ENCODE measurements at regions not wholly inside any gene's neighbourhood (a gene's known extent, or its start where the extent isn't known, plus 50 kb on each side); places are given as distances from the start of the nearest gene placed in this dataset.
"Not testable (repeated sequence)": the region's sequence is repeated elsewhere in the genome, so short reads cannot be mapped to it uniquely, and the experiment has no call there.

DNA sequence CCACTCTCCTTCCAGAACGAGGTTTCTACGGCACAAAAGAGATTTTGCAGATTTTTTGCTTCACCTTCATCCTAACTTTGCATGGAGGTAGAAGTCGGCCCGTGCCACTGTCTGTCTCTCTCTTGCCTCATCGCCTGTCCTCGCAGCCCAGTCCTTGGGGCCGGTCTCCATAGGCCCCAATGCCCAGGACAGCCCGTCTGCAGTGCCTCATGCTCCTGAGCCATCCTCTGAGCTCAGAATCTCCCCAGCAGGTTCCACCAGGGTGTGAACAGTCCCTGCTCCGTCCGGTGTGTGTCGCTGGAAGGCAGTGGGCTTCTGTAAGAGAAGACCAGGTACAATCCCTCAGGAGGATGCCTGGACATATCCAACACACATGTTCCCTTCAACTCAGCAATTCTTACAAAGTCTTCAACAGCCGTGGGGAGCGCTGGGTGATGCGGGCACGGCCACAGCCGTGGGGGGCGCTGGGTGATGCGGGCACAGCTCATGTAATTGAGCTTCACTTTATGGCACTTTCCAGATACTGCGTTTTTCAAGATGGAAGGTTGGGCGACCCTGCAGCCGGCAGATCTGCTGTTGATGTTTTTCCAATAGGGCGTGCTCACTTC lies 231.9 kb downstream of the DLL1 start:
- no peak for DNase-seq

DNA sequence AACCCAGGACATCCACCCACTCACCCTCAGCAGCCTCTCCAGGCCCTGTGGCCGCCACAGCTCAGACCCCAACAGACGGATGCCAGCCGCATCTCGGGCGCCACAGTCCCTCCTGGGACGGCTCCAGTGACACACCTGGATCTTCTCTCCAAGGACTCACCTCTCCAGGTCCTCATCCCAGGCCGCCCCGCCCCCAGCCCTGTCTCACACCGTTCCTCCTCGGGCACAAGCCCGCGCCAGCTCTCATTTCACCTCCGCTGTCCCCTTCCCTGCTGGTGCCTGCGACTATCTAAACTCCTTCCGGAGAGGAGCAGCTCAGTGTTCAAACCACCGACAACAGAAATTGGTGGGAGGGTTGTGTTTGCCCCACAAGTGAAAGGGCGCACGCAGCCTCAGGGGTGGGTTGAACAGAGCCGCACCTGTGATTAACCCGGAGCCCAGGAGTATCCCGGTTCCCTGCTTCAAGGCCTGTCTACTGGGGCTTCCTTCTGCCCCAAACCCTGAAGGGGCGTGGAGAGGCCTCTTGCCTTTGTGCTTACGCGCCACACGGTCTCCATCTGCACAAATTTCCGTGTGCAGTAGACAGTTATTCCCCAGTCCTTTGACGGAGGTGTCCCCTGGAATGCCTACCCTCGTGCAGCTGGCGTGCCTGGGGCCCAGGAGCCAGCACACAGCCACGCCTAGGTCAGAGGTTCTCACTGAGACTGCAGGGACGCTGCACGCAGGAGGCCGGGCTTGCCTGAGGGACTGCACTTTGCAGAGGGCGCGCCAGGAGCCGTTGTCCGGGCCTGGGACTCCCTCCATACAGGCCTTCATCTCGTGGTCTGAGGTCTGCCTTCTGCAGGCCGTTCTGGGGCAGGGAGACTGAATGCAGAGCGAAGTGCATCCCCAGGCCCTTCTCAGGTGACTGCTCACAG lies 232.7 kb downstream of the DLL1 start:
- DNase-seq = no peak

DNA sequence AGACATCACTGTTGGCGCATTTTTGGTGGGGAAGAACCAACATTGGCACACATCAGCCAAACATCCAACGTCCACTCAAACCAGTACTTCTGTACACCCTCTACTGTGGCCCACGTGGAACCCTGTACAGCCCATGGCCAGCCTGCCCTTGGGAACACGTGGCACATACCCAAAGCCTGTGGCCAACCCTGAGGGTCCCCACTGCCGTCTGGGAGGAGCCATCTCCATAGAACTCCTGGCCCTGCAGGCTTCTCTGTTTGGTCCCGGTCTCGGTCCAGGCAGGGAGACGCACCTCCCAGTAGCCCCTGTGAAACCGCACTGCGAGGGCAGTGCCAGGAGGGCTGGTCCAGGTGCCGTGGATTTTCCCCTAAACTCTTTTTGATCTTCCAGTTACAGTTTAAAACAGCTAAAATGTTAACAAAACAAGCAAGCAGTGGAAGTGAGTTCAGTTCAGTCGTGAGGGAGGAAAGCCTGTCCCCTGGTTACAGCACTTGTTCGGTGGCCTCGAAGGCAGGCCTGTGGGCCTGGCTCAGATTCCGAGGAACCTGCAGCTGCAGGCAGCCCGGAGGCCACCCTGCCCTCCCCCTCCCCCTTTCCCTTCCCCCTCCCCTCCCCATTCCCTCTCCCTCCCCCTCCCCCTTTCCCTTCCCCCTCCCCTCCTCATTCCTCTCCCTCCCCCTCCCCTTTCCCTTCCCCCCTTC lies 233.7 kb downstream of the DLL1 start:
- DNase-seq = no peak

DNA sequence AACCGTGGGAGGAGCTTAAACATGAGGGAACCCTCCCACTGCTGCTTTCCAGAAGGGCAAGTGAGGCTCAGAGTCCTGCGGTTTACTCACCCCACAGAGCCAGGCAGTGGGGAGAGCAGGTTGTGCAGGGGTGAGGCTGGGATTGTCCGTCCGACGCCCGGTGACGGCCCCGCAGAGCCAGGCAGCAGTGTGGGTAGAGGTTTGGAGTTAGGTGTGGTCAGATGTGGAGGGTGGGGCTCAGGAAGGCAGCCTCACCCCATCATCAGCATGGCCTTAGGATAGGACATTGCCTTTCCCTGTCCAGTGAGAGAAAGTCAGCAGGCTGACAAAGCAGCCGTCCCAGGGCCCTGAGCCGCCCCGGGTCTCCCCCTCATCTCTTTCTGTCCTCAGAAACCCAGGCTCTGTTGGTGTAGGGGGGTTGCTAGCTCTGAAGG lies 234.6 kb downstream of the DLL1 start:
- no peak for DNase-seq

DNA sequence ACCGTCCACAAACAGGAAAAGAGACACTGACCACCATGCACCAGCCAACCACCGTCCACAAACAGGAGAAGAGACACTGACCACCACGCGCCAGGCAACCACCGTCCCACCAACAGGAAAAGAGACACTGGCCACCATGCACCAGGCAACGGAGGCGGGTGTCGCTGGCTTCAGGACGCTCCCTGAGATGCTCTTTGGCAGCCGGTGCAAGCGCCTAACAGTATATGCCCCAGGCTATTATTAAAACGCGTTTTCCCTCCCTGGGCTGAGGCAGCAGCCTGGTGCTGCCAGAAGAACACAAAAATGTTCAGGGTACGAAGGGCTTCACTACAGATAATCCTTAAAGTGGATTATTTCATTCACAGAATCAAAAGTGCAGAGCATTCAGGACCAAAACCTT lies 235.1 kb downstream of the DLL1 start:
- DNase-seq = not testable (repeated sequence)

DNA sequence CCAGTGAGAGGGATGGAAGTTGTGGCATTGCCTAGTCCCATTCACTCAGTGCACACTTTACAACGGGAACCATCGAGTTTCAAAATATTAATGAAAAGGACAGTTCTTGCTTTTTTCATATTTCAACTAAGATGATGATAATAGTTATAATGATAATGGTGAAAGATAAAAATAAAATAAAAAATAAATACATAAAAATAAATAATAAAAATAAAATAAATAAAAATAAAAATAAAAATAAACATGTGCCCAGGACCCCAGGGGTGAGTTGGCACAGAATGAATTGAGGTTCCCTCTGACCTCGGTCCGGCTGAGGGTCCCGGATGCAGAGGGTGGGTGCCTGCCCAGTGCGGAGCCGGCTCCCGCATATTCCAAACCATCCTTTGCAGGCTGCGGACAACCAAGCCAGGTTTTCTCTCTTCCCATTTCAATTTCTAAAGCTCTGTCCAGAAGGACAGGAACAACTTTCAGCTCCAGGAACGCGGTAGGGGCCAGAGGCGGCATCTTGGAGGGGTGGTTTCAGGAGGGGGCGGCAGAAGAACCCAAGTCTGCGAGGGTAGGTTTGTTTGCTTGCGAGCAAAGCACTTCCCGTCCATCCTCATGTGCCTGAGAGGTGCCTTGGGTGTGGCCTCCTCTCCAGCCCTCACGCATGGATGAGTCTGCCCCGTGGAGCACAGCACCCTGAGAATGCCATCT lies 236.8 kb downstream of the DLL1 start:
- DNase-seq = no peak

DNA sequence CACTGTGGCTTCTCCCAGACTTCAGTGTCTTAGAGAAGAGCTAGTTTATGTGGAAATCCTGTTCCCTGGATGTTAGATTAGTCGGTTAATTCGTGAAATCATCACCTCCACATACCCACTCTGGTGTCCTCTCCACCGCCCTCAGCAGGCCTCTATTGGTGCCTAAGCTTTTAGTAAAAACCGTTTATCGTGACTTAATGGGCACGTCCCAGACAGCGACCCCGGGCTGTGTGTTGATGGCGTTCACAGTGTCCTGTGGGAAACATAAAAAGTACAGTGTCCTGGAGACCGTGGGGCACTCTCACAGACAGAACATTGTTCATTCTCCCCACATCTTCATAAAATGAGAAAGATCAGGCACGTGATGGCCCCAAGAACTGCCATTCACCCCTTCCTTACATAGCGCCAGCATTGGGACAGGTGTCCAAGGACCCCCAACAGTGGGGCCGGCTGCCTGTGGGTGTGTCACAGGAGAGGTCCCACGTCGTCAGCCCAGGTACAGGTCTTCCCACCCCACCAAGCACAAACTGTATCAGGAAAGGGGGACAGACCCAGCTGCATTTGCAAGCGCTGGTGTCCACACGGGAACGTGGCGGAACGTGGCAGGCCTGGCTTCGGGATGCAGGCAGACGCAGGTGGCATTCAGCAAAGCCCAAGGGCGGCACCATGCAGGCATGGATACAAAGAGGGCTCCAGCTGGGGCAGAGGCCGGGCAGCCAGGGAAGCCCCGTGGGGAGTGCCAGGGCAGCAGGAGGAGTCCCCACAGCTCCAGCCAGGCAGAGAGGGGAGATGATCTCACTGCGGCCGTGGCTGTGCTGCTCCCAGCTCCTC lies 237.7 kb downstream of the DLL1 start:
- DNase-seq = no peak

DNA sequence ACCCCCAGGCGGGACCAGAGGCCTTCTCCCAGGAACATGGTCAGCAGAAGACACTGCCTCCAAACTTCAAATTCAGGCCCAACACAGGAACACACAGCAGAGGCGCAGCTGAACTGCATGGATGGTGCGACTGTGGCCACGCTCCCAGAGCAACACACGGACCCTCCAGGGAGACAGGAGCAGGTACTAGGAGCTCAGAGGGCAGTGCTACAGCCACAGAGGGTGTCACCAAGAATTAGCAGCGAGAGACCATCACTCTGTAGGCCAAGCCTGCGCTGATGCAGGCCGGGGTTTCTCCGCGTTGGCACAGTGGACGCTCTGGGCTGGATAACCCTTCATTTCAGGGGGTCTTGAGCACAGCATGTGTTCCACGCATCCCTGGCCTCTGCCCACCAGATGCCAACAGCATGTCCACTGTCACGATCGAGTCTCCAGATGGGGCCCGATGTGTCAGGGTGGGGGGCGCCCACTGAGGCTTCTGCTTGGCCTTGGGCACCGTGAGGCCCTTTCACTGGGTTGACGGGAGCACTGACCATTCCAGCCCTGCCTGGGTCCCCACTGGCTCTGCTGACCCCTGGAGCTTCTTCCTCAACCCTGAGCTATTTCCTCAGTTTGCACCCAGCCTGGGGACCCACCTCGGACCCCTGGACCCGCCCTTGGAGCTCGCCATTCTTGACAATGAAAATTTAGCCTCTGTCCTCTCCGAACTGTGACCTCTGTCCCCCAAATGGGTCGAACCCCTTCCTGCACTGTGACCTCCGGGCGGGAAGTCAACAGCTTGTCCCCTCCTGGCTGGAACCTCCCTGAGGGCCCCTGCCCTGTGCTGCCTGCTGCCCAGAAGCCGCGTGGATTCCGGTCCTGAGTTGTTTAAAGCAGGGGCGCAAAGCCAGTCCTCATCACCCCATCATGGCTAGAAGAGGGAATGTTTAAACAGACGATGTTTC lies 239.4 kb downstream of the DLL1 start:
- DNase-seq = no peak

DNA sequence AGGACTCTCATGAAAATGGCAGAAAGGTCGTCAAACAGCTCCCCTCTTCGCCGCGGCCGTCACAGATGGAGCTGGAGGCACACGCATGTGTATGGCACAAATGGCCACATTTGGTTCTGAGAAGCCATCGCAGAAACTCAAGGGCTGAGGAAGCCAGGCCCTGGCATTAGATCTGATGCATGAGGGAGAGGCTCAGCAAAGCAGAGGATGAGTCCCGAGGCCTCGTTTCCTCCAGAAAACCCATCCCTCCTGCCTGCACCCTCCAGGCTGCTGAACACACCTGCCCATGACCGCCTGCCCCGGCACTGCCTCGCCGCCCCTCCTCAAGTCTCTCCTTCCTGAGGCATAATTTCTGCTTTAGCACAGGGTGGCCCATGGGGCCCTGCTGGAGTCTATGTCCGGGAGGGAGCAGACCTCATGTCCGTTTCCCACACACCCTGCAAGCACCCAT lies 240.3 kb downstream of the DLL1 start:
- no peak for DNase-seq

DNA sequence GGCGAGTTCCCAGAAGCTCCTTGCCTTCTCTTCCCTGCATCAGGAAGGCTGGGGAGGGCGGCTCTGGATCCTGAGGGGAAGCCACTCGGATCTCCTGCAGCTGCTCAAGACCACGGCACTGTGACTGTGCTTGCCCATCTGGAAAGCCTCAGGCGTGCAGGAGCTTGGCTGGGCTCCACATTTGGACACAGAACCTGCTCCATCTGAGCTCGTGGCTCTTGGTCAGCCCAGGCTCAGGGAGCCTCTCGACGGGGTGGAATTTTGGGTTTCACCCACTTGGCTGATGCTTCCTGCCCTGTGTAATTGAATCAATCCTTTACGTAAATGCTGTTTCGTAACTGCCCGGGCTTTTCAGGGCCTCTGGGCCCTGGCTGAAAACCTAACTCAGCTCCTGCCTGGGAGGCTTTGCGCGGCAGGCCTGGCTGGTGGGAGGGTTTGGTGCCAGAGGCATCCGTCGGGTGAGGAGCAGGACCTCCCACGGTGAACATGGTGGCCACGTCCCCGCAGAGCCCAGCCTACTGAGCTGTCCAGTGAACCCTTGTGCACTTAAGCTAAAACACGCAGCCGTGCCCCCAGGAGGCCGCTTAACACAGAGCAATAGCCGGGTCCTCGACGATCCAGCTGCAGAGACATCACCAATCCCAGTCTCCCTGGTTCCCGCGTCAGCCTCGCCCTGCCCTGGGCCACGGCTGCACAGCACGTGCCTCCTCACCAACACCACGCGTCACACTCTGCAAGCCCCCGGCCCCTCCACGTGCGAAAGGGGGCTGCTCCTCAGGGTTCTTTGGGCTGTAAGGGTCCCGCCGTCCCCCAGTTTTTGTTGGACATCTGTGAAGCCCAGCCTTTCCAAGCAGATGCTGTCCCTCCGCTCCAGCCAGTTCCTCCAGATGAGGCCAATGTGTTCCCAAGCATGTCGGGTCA lies 241.0 kb downstream of the DLL1 start:
- DNase-seq = peak; percentile 32

DNA sequence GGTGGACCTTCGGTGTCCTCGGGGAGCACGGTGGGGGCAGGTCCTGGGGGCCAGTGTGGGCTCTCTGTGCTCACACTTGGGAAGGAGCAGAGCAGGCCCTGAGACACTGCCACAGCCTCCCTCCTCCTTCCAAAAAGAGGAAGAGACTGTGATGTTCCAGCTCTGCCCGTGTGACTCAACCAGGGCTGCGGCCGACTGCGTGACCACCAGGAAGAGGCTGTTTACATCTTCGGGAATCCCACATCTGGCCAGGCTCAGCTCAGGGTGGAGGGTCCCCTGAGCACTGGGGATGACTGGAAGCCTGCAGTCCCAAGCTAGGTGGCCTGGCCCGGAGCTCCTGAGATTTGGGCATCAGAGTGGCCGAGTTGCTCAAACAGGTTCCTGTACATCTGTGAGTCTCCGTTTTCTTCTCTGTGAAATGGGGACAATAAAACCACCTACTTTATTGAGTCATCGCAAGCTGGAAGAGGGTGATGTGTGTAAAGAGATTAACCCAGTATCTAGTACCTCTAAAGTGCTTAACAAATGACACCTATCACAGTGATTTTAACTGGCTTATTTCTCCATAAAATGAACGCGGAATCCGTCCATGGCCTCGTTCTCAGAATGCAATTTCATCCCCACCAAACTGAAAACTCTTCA lies 242.1 kb downstream of the DLL1 start:
- DNase-seq = no peak

DNA sequence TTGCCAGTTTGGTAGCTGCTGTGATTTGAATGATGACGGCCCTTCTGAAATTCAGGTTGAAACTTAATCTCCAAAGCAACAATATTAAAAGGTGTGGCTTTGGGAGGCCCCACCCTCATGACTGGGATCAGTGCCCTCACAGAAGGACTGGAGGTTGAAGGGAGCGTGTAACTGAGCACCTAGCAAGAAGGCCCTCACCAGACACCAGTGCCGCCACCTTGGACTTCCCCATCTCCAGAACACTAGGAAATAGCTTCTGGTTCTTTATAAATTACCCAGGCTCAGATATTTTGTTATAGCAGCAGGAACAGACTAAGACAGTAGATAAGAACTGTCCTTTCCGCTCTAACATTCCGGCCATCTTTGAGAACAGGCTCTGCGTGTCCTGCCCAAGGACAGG lies 243.1 kb downstream of the DLL1 start:
- no peak for DNase-seq

DNA sequence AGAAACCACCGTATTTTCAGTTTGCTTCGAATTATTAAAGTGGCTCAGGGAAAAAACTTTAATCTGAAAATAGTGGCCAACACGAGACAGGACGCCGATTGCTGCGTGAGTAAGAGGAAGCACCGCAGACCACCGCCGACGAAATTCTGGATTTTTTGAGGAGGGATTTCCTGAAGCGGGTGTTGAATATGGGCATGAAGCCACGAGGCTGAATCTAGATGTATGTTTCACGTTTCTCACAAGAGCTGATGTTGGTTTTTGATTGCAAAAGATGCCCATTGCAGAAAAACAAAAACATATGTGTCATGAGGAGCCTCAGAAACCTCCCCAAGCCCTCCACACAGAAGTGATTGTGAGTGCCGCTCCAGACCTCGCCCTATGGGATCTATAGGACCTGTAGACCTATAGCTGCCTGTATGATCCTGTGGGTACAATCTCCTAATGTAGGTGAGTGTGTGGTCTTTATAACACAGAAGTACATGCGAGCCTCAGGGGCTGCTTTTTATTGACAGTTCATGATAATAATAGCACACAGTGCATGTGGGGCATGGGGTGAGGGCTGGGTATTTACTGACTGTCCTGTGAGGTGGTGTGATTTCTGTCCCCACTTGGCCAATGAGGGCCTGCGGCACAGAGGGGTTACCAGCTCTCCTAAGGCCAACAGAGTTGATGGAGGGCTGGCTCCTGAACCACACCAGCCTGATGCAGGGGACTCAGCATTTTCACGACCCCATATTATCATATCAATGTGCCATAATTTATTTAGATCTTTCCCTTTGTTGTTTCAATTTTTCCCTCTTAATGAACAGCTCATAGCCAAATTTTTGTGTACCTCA lies 243.9 kb downstream of the DLL1 start:
- DNase-seq = no peak

DNA sequence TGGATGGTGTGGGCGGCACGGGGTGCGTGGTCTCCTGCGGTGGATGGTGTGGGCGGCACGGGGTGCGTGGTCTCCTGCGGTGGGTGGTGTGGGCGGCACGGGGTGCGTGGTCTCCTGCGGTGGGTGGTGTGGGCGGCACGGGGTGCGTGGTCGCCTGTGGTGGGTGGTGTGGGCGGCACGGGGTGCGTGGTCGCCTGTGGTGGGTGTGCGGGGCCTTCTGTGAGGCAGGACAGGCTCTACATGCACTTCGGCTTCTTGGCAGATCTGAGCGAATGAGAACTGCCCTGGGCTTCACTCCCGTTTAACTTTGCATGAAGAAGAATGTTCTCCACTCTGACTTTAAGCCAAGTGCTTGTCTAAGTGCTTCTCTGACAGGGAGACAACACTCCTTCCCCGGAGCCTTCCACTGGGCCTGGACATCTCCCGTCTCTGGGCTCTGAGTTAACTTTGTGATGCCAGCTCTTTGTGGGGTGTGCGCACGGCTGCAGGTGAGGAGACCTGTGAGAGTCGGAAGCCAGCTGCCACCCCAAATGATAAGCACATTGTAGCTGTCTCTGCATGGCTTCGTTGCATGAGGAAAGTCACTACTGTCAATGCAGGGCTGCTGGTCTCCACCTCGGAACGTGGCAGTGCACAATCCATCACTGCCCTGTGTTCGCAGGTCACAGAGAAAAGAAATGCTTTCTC lies 244.8 kb downstream of the DLL1 start:
- no peak for DNase-seq

DNA sequence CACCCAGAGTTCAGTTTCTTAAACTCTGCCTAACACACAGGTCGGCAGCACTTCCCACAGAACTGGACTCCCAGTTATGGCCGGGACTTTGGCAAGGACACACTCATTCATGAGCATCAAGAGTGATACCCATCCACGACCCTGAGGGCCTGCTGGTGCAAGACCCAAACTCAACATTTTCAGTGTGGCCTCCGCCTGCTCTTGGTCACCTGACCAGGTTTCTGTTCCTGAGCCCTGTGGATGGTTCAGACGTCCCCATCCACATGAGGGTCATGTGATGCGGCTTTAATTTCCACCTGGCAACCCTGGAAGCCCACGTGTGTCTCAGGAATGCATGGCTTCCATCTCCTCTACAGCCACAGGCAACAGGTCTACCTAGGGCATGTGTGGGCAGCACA lies 245.3 kb downstream of the DLL1 start:
- no peak for DNase-seq

DNA sequence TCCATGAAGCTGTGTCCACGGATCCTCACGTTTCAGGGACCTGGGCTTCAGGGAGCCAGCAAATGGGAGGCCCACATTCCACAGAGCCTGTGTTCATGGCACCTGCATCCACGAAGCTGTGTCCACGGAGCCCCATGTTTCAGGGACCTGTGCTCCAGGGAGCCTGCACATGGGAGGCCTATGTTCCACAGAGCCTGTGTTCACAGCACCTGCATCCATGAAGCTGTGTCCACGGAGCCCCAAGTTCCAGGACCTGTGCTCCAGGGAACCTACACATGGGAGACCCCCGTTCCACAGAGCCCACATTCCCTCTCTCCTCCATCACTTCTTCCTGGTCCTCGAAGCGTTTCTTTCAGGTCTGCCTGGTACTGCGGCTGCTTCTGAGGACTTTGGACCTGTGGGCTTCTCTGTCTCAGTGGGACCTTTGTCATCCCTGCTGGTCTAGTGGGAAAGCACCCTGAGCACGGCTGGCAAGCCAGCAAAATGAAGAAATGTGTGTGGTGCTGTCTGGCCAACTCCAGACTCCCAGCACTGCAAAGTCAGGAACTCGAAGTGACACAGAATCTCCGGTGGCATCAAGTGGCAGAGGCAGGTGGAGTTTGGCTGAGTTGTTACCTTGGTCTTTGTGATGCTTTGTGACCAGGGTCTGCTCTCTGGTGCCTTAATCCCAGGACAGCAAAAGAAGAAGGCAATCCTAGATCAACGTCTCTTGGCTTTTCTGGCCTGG lies 245.9 kb downstream of the DLL1 start:
- DNase-seq = no peak
